ENCODE measurements at regions not wholly inside any gene's neighbourhood (a gene's known extent, or its start where the extent isn't known, plus 50 kb on each side); places are given as distances from the start of the nearest gene placed in this dataset.

GRCh38 chr6:121540210-121540609 is 104.8 kb downstream of the GJA1 start:
- intact Hi-C loops (cut with DNase I), result no loop called here
- H3K27ac ChIP-seq, result no peak overlapping the region
- TF ChIP-seq CTCF (IDR thresholded peaks at IDR 0.05) (no peak), POLR2A (IDR thresholded peaks at IDR 0.05) (no peak)
- H3K4me3 ChIP-seq (replicated peaks in 1 of 3), result no peak overlapping the region
- H3K9me3 ChIP-seq, result no peaks in the 10 kb centered on the region
- no peaks in the 10 kb centered on the region for H3K27me3 ChIP-seq
- no peaks in the 10 kb centered on the region for H3K4me1 ChIP-seq
- WGBS, 2 donors, result 91 to 95% methylated on average over 2 of the region's 2 CpGs
- DNase-seq, result no peak
- no peaks in the 10 kb centered on the region for H3K36me3 ChIP-seq

GRCh38 chr6:121544691-121545090 is 109.2 kb downstream of the GJA1 start:
- no peak overlapping the region for H3K4me3 ChIP-seq (replicated peaks in 1 of 3)
- 85 to 87% methylated on average over 4 of the region's 4 CpGs for WGBS, 2 donors
- H3K9me3 ChIP-seq, result no peaks in the 10 kb centered on the region
- no peaks in the 10 kb centered on the region for H3K4me1 ChIP-seq
- H3K27me3 ChIP-seq, result no peaks in the 10 kb centered on the region
- no peaks in the 10 kb centered on the region for H3K36me3 ChIP-seq
- no peak overlapping the region for H3K27ac ChIP-seq
- intact Hi-C loops (cut with DNase I), result no loop called here
- TF ChIP-seq POLR2A (IDR thresholded peaks at IDR 0.05), result no peak
- TF ChIP-seq CTCF (IDR thresholded peaks at IDR 0.05), result no peak
- no peak for DNase-seq

GRCh38 chr6:121548131-121548530 is 112.7 kb downstream of the GJA1 start:
- intact Hi-C loops (cut with DNase I), result no loop called here
- TF ChIP-seq CTCF (IDR thresholded peaks at IDR 0.05) (no peak), POLR2A (IDR thresholded peaks at IDR 0.05) (no peak)
- no peaks in the 10 kb centered on the region for H3K4me1 ChIP-seq
- no peaks in the 10 kb centered on the region for H3K27me3 ChIP-seq
- no peaks in the 10 kb centered on the region for H3K9me3 ChIP-seq
- 79 to 82% methylated on average over 3 of the region's 3 CpGs for WGBS, 2 donors
- DNase-seq, result no peak
- no peaks in the 10 kb centered on the region for H3K36me3 ChIP-seq
- H3K27ac ChIP-seq, result no peak overlapping the region
- no peak overlapping the region for H3K4me3 ChIP-seq (replicated peaks in 1 of 3)

GRCh38 chr6:121549736-121550135 is 114.3 kb downstream of the GJA1 start:
- WGBS, 2 donors, result 73 to 80% methylated on average over 3 of the region's 3 CpGs
- Histone ChIP-seq H3K27me3 (no peaks in the 10 kb centered on the region), H3K27ac (no peak overlapping the region), H3K4me1 (no peaks in the 10 kb centered on the region), H3K9me3 (no peaks in the 10 kb centered on the region), H3K36me3 (no peaks in the 10 kb centered on the region), H3K4me3 (replicated peaks in 1 of 3) (no peak overlapping the region)
- intact Hi-C loops (cut with DNase I), result no loop called here
- no peak for DNase-seq
- TF ChIP-seq CTCF (IDR thresholded peaks at IDR 0.05) (no peak), POLR2A (IDR thresholded peaks at IDR 0.05) (no peak)

- Histone ChIP-seq H3K27me3 (no peaks in the 10 kb centered on the region), H3K4me1 (no peaks in the 10 kb centered on the region), H3K36me3 (no peaks in the 10 kb centered on the region), H3K9me3 (no peaks in the 10 kb centered on the region), H3K27ac (no peak overlapping the region), H3K4me3 (replicated peaks in 1 of 3) (no peak overlapping the region)
- intact Hi-C loops (cut with DNase I), result no loop called here
- no peak for TF ChIP-seq CTCF (IDR thresholded peaks at IDR 0.05)
- TF ChIP-seq POLR2A (IDR thresholded peaks at IDR 0.05), result no peak
- DNase-seq, result no peak
- 88 to 89% methylated on average over 3 of the region's 3 CpGs for WGBS, 2 donors
These were observed 115.1 kb downstream of the GJA1 start for GRCh38 chr6:121550491-121551010.

Data from thyroid gland (tissue), 4 donors.